K562 (cell line): ENCODE measurements at regions not wholly inside any gene's neighbourhood (a gene's known extent, or its start where the extent isn't known, plus 50 kb on each side); places are given as distances from the start of the nearest gene placed in this dataset.

ENCODE experiments used
- ATAC-seq: fragments of 200-7000 bp; cut with Tn5 transposase; 3 replicates; pipeline ENCODE4 v1.9.1; 2020; ENCODE audit warnings: moderate library complexity
- BruUV-seq: library from RNA; stranded (reverse); fragments of 400-500 nt; replicated peaks from 2 replicates; lab custom pipeline; 2021; lab: Mats Ljungman, UMichigan
- CTCF ChIA-PET: fragments of 300-600 bp; formaldehyde crosslinking; extraction: SDS; loops from one replicate; lab custom pipeline; 2021; ENCODE audit warnings: low intra/inter-chr PET ratio; lab: Yijun Ruan, JAX
- POLR2A ChIA-PET: fragments of 300-600, 350-650 bp; sonication (Branson Sonifier 250); formaldehyde crosslinking; extraction: SDS; loops from one replicate; lab custom pipeline; 2021; ENCODE audit warnings: antibody characterized with exemption, inconsistent platforms; lab: Yijun Ruan, JAX
- DNase-seq, 4 experiments: peaks; one replicate each; pipeline versions ENCODE4 v3.0.0 to v3.0.0-alpha.2; 2011 to 2018; ENCODE audit warnings: low spot score in 3 of 4, mixed read lengths in 3 of 4; ENCODE audit errors: extremely low read depth in 1 of 4
- FAIRE-seq: peaks from 2 replicates; lab custom pipeline; 2011; peaks lifted over from hg19 to GRCh38; lab: Jason Lieb, UNC
- H2AFZ ChIP-seq: 2 replicates; pipeline ENCODE4 v1.6.0; 2011; ENCODE audit warnings: low read depth, low read length, control low read depth, inconsistent platforms
- H3K27ac ChIP-seq: fragments of 200-600 bp; 3 replicates; pipeline ENCODE4 v1.8.0; 2011; ENCODE audit warnings: low read depth, mild to moderate bottlenecking, control low read depth, inconsistent platforms, low read length, moderate library complexity, mixed read lengths; ENCODE audit errors: extremely low read depth
- H3K27me3 ChIP-seq, 2 experiments: fragments of 300-600 bp in 1 of 2; 2 replicates in 1 of 2; 3 replicates in 1 of 2; pipeline versions ENCODE4 v1.6.0 to v1.8.0; 2011; ENCODE audit warnings: inconsistent platforms in 2 of 2, low read length in 2 of 2, mild to moderate bottlenecking in 1 of 2, mixed read lengths in 1 of 2, moderate library complexity in 1 of 2; ENCODE audit not compliant: control insufficient read depth in 2 of 2, insufficient read depth in 2 of 2
- H3K36me3 ChIP-seq: fragments of 300-600 bp; 3 replicates; pipeline ENCODE4 v1.8.0; 2011; ENCODE audit warnings: mild to moderate bottlenecking, low read length, inconsistent platforms; ENCODE audit not compliant: control insufficient read depth, insufficient read depth
- H3K4me1 ChIP-seq, 2 experiments: fragments of 200-600 bp in 1 of 2; replicated peaks in 1 of 2; 2 replicates in 1 of 2; 3 replicates in 1 of 2; pipeline versions ENCODE4 v1.5.1 to v1.8.0; 2011; ENCODE audit warnings: inconsistent platforms in 2 of 2, low read length in 2 of 2, mild to moderate bottlenecking in 1 of 2, mixed read lengths in 1 of 2, moderate library complexity in 1 of 2; ENCODE audit not compliant: control insufficient read depth in 2 of 2, insufficient read depth in 2 of 2
- H3K4me2 ChIP-seq: 2 replicates; pipeline ENCODE4 v1.6.1; 2011; ENCODE audit warnings: low read length, control low read depth, inconsistent platforms, mixed read lengths; ENCODE audit not compliant: insufficient read depth
- H3K4me3 ChIP-seq: fragments of 200-600 bp; sonication (generic), shearing (Covaris generic); 2 replicates; pipeline ENCODE4 v1.5.1; 2016; ENCODE audit warnings: control low read depth, inconsistent platforms
- H3K79me2 ChIP-seq: fragments of 200-600 bp; 3 replicates; pipeline ENCODE4 v1.8.0; 2011; ENCODE audit warnings: low read length, inconsistent platforms; ENCODE audit not compliant: control insufficient read depth, insufficient read depth
- H3K9ac ChIP-seq, 2 experiments: 2 replicates each; pipeline versions ENCODE4 v1.6.0 to v1.6.1; 2011; ENCODE audit warnings: low read depth in 2 of 2, low read length in 2 of 2, control low read depth in 1 of 2, inconsistent platforms in 1 of 2, mild to moderate bottlenecking in 1 of 2, mixed read lengths in 1 of 2; ENCODE audit not compliant: insufficient read depth in 1 of 2
- H3K9me1 ChIP-seq: one replicate; pipeline ENCODE4 v1.6.0; 2011; ENCODE audit warnings: inconsistent platforms, mild to moderate bottlenecking, low read length, moderate library complexity; ENCODE audit not compliant: control insufficient read depth, insufficient read depth
- H3K9me3 ChIP-seq: replicated peaks from 2 replicates; pipeline ENCODE4 v1.5.1; 2011; ENCODE audit warnings: low read depth, low read length, inconsistent platforms; ENCODE audit not compliant: control insufficient read depth, insufficient read depth
- H4K20me1 ChIP-seq: replicated peaks from 2 replicates; pipeline ENCODE4 v1.6.1; 2011; ENCODE audit warnings: low read length, inconsistent platforms, mixed read lengths; ENCODE audit not compliant: control insufficient read depth, insufficient read depth
- ARHGAP35 ChIP-seq: fragments of 450-650 bp; IDR thresholded peaks from 2 replicates; pipeline ENCODE4 v1.6.1; 2018; ENCODE audit not compliant: partially characterized antibody
- CBX3 ChIP-seq, 2 experiments: IDR thresholded peaks; 1 replicate in 1 of 2; 2 replicates in 1 of 2; pipeline ENCODE4 v1.6.1; 2012; ENCODE audit warnings: inconsistent platforms in 2 of 2, low read length in 2 of 2, borderline replicate concordance in 1 of 2, control low read depth in 1 of 2
- CREM ChIP-seq: IDR thresholded peaks from 2 replicates; pipeline ENCODE4 v1.6.1; 2014; ENCODE audit warnings: antibody characterized with exemption, low read depth
- EP400 ChIP-seq: fragments of 450-650 bp; IDR thresholded peaks from 2 replicates; pipeline ENCODE4 v1.6.1; 2017; ENCODE audit warnings: antibody characterized with exemption, mild to moderate bottlenecking, moderate library complexity
- NCOA6 ChIP-seq: fragments of 450-650 bp; IDR thresholded peaks from 2 replicates; pipeline ENCODE4 v1.6.1; 2017; ENCODE audit warnings: mild to moderate bottlenecking
- POLR3G ChIP-seq: IDR thresholded peaks from 2 replicates; pipeline ENCODE4 v1.6.1; 2011; ENCODE audit not compliant: insufficient read length, insufficient replicate concordance; ENCODE audit errors: extremely low read depth
- RAD21 ChIP-seq, 2 experiments: fragments of 250-450 bp in 1 of 2; fragments of 450-650 bp in 1 of 2; sonication (Bioruptor Pico) in 1 of 2; formaldehyde crosslinking in 1 of 2; IDR thresholded peaks in 1 of 2; conservative IDR thresholded peaks in 1 of 2; 2 replicates each; pipeline versions ENCODE4 v1.4.0 to v1.8.0; 2020 to 2022; ENCODE audit warnings: mild to moderate bottlenecking in 2 of 2, moderate library complexity in 1 of 2
- RBM39 ChIP-seq: fragments of 200-400 bp; formaldehyde crosslinking; optimal IDR thresholded peaks from 2 replicates; pipeline ENCODE3; 2018; ENCODE audit warnings: low read depth, low read length
- SRF ChIP-seq, 2 experiments: fragments of 250-450, 450-650 bp in 1 of 2; sonication (Bioruptor Pico) in 1 of 2; sonication (generic) in 1 of 2; formaldehyde crosslinking; IDR thresholded peaks; 2 replicates each; pipeline versions ENCODE4 v1.5.0 to v1.5.1; 2020 to 2022; ENCODE audit warnings: mild to moderate bottlenecking in 1 of 2, missing genetic modification reagents in 1 of 2
- SRSF3 ChIP-seq: fragments of 200-400 bp; formaldehyde crosslinking; IDR thresholded peaks from 2 replicates; pipeline ENCODE4 v1.6.1; 2016; ENCODE audit warnings: mild to moderate bottlenecking, low read length, moderate library complexity; ENCODE audit not compliant: insufficient read depth
- ZNF3 ChIP-seq: fragments of 250-450 bp; sonication (Bioruptor Pico); IDR thresholded peaks from 2 replicates; pipeline ENCODE4 v1.5.0; 2021; ENCODE audit warnings: mild to moderate bottlenecking, moderate library complexity
- ZNF57 ChIP-seq: fragments of 450-650 bp; formaldehyde crosslinking; IDR thresholded peaks from 2 replicates; pipeline ENCODE4 v1.4.0; 2020; ENCODE audit warnings: mild to moderate bottlenecking, moderate library complexity
- WGBS: fragments of 100-300 bp; shearing (Covaris generic); methylation state at CpG from one replicate; pipeline ENCODE4 v1.1.6; 2016; ENCODE audit warnings: low coverage, mixed read lengths; ENCODE audit not compliant: insufficient coverage; ENCODE audit errors: missing lambda C conversion rate; 5-methylcytosine and 5-hydroxymethylcytosine counted together
- in situ Hi-C: fragments of 300-500 bp; cut with MboI; formaldehyde crosslinking; loops from 4 replicates; pipeline ENCODE4 v1.15.0; 2018; ENCODE audit warnings: inconsistent platforms, mixed read lengths
- intact Hi-C: fragments of 100-400 bp; cut with micrococcal nuclease; formaldehyde crosslinking; loops from 2 replicates; pipeline ENCODE4 v1.14.2; 2022

- CTCF ChIA-PET = no interaction called here
- in situ Hi-C loops (no loop called here), intact Hi-C loops (no loop called here)
- no peaks in the 10 kb centered on the region for H3K9me1 ChIP-seq
- H3K9me3 ChIP-seq = no peaks in the 10 kb centered on the region
- H3K4me3 ChIP-seq = no peak overlapping the region
- no peak for ATAC-seq
- no peaks in the 10 kb centered on the region for H3K79me2 ChIP-seq
- no peak overlapping the region for H3K9ac ChIP-seq
- 2% methylated on average over 9 of the region's 9 CpGs for WGBS
- no peaks in the 10 kb centered on the region for H3K4me1 ChIP-seq
- H3K4me2 ChIP-seq = no peak overlapping the region
- TF ChIP-seq SRF (CRISPR knock-in tag; IDR thresholded peaks at IDR 0.05) = no peak
- TF ChIP-seq RAD21 (CRISPR knock-in tag; conservative IDR thresholded peaks at IDR 0.05 in 1 of 2, IDR thresholded peaks at IDR 0.05 in 1 of 2) = no peak
- TF ChIP-seq EP400 = no peak
- no peak for TF ChIP-seq ZNF57 (CRISPR knock-in tag)
- no peak for TF ChIP-seq ARHGAP35
- no peak for TF ChIP-seq RBM39
- TF ChIP-seq POLR3G = no peak
- no peak for TF ChIP-seq SRSF3
- TF ChIP-seq NCOA6 = no peak
- no peak for TF ChIP-seq CREM
- no peak for TF ChIP-seq CBX3 (IDR thresholded peaks at IDR 0.05; ENCODE audit: borderline replicate concordance in 1 of 2, low read length in 2 of 2)
- TF ChIP-seq ZNF3 (CRISPR knock-in tag) = no peak
- TF ChIP-seq, all 486 proteins: peak for 0
- Histone ChIP-seq H3K27ac (no peak overlapping the region), H2AFZ (no peak overlapping the region), H3K36me3 (no peaks in the 10 kb centered on the region), H4K20me1 (no peaks in the 10 kb centered on the region), H3K27me3 (peaks cover 0 to 45% of the 10 kb centered on the region in 2 experiments; a peak in 3 of 5 replicates)
- no TSS peak for BruUV-seq
- FAIRE-seq (no peak), DNase-seq (no peak)
- POLR2A ChIA-PET = interaction anchor here (0.6 to 3.2 kb wide), 3 partner anchors 13 to 58 kb away, joined by 3 to 10 read pairs (median 3); no protein-coding TSS in a partner anchor
Measured at GRCh38 chr1:29624320-29625083, 388.2 kb downstream of the PTPRU start.
